GM10266 (cell line): ENCODE measurements at regions not wholly inside any gene's neighbourhood (a gene's known extent, or its start where the extent isn't known, plus 50 kb on each side); places are given as distances from the start of the nearest gene placed in this dataset.
A peak's percentile ranks its signal among the peaks of the same experiment; 100 is the strongest.
"Not testable (repeated sequence)": the region's sequence is repeated elsewhere in the genome, so short reads cannot be mapped to it uniquely, and the experiment has no call there.

Experiments
- DNase-seq: peaks from one replicate; pipeline ENCODE4 v3.0.0; 2012; ENCODE audit errors: extremely low spot score
- TF ChIP-seq, protein P1 (sequence below): IDR thresholded peaks from 2 replicates; pipeline ENCODE4 v1.5.1; 2012; ENCODE audit warnings: mild to moderate bottlenecking, low read depth; ENCODE audit not compliant: control insufficient read depth, insufficient read depth; ENCODE audit errors: missing control alignments

DNA sequence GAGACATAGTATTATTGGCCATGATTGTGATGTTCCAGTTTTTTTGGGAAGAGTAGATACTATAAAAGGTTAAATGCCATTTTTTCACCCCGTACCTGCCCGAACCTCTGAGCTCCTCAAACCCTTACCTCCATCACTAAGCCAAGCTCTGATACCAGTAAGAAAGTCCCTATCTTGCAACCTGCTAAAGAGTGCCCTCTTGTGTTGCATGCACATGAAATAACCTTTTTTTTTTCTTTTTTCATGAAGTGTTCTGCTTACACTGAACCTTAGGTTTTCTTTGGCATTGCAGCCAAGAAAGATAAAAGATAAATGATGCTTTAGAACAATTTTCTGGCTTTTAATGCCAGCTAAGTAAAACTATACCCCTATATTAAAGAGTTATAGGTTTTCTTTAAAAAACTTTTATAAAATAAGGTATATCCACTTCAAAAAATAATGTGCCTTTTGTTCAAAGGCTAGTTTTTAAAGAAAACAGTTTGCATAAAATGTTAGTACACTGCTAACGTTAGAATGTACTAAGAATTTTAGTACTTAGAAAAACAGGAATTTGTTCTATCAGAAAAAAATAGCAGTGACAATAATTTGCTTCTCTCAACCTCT lies 295.3 kb upstream of the PMFBP1 start:
- TF ChIP-seq, protein P1, sequence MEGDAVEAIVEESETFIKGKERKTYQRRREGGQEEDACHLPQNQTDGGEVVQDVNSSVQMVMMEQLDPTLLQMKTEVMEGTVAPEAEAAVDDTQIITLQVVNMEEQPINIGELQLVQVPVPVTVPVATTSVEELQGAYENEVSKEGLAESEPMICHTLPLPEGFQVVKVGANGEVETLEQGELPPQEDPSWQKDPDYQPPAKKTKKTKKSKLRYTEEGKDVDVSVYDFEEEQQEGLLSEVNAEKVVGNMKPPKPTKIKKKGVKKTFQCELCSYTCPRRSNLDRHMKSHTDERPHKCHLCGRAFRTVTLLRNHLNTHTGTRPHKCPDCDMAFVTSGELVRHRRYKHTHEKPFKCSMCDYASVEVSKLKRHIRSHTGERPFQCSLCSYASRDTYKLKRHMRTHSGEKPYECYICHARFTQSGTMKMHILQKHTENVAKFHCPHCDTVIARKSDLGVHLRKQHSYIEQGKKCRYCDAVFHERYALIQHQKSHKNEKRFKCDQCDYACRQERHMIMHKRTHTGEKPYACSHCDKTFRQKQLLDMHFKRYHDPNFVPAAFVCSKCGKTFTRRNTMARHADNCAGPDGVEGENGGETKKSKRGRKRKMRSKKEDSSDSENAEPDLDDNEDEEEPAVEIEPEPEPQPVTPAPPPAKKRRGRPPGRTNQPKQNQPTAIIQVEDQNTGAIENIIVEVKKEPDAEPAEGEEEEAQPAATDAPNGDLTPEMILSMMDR: peak; percentile 61
- DNase-seq: peak; percentile 15

DNA sequence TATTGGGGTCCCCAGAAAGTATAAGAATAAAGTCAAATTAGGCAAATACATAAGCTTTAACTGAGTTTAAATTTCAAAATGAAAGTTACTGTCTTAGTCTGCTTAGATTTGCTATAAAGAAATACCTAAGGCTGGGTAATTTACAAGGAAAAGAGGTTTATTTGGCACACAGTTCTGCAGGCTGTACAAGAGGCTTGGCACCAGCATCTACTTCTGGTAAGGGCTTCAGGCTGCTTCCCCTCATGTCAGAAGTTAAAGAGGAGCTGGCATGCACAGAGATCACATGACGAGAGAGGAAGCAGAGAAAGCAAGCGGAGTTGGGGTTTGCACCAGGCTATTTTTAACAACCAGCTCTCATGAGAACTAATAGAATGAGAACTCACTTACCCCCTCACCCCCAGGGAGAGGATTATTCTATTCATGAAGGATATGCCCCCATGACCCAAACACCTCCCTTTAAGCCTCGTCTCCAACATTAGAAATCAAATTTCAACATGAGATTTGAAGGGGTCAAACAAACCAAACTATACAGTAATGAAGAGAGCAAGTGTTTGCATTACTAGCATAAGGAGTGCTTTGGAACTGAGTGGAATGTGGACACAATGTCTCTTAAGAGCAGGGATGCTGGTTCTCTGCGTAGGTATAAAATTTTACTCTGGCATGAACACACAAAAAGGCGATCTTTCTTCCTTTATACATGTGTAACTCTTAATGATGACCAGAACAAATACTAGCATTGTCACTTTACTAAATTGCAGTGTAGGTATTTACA lies 292.8 kb upstream of the PMFBP1 start:
- DNase-seq: no peak
- TF ChIP-seq, protein P1: no peak

DNA sequence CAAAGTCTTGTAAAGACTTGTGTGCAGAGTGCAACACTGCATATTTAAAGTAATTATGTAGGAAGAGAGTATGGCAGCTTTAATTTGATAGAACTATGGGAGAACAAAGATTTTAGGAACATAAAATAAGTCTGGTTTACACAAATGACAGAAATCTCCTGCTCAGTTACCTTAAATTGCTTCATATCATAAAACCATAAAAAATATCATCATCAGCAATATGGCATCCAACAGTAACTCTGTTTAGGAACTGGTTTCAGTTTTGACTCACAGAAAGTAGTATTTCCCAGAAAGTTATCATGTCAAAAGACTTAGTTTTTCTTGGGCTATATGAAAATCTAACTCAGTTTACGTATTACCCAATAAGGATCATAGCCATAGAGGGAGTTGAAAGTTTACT lies 292.1 kb upstream of the PMFBP1 start:
- DNase-seq: no peak
- TF ChIP-seq, protein P1: no peak

DNA sequence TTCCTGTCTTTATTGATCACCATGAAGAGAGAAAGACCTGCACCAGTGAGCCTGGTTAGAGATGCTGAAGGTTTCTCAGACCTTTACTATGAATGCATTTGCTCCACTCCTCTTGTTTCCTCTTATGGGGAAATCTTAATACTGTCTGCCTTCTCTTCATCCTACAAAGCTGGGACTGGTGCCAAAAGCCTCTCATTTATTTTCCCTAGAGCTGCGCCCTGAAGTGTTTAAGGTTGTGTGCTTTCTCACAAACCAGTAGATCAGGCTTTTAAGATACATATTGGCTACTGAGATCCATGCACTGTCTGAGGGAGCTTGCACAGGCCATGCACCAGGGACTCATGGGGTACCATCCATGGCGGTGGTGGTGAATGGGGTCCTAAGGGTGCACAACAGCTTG lies 286.1 kb upstream of the PMFBP1 start:
- DNase-seq: no peak
- TF ChIP-seq, protein P1: no peak

DNA sequence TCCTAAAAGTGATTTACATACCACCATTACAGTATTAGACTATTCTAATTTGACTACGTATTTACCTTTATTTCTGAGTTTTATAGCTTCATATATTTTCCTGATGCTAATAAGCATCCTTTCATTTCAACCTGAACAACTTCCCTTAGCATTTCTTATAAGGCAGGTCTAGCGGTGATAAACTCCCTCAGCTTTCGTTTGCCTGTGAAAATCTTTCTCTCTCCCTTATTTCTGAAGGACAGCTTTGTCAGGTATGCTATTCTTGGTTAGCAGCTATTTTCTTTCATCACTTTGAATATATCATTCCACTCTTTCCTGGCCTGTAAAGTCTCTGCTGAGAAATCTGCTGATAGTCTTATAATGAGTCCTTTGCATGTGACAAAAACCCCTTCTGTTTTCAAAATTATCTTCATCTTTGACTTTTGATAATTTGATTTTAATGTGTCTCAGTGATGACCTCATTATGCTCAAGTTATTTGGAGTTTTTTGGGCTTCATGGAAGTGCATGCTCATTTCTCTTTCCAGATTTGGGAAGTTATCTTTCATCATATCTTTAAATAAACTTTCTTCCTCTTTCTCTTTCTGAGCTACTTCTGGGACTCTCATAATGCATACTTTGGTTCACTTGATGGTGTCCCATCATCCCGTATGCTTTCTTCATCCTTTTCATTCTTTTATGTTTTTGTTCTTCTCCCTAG lies 285.4 kb upstream of the PMFBP1 start:
- no peak for DNase-seq
- TF ChIP-seq, protein P1: no peak

DNA sequence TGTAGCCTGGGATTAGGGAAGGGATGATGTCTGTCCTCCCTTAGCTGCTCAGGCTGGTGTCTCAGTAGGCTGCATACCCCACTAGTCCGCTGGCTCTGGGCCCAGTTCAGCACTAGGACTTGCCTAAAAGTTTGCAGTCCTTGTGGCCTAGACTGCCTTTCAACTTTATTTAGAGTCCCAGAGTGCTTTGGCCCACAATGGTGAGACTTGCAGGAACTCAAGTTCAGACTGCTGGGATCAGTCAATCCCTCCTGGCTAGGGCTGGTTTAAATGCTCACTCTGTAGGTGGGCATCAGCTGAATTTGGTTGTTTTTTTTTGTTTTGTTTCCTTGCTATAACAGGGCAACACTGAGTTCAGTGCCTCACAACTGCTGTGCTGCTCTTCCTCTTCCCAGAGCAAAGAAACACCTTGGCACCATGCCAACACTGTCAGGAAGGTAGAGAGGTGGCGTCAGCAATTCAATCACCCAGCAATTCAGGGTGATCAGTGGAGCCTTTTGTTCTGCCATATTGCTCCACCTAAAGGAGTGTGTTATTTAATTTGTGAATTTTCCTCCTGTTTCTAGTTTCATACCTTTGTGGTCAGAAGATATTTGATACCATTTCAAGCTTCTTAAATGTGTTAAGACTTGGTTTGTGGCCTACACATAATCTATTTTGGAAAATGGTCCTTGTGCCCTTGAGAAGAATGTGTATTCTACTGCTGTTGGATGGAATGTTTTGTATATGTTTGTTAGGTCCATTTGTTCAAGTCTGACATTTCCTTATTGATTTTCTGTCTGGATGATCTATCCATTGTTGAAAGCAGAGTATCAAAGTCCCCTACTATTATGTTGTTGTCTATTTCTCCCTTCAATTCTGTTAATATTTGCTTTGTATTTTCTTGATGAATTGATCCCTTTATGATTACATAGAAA lies 284.0 kb upstream of the PMFBP1 start:
- no peak for DNase-seq
- TF ChIP-seq, protein P1: no peak

DNA sequence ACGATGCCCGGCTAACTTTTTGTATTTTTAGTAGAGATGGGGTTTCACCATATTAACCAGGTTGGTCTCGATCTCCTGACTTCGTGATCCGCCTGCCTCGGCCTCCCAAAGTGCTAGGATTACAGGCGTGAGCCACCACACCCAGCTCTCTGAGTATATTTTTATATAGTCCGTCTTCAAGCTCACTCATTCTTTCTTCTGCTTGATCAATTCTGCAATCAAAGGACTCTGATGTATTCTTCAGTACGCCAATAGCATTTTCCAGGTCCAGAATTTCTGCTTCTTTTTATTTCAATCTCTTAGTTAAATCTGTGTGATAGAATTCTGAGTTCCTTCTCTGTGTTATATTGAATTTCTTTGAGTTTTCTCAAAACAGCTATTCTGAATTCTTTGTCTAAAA lies 281.9 kb upstream of the PMFBP1 start:
- not testable (repeated sequence) for DNase-seq
